KG1 (cell line): ENCODE measurements at regions not wholly inside any gene's neighbourhood (a gene's known extent, or its start where the extent isn't known, plus 50 kb on each side); places are given as distances from the start of the nearest gene placed in this dataset.

Experiments used
- DNase-seq: peaks from one replicate; lab custom pipeline; 2025; lab: John Stamatoyannopoulos, UW

- no peak for DNase-seq
Measured at GRCh38 chr3:70800951-70801350, 488.5 kb upstream of the MDFIC2 start.

GRCh38 chr3:70789878-70790277 is 477.4 kb upstream of the MDFIC2 start:
- no peak for DNase-seq

- DNase-seq, result no peak
Measured at GRCh38 chr3:70780790-70781189, 468.4 kb upstream of the MDFIC2 start.

GRCh38 chr3:70779296-70779695 is 466.9 kb upstream of the MDFIC2 start:
- no peak for DNase-seq

- DNase-seq, result no peak
Measured at GRCh38 chr3:70776081-70776480, 463.6 kb upstream of the MDFIC2 start.

GRCh38 chr3:70775257-70775656 is 462.8 kb upstream of the MDFIC2 start:
- no peak for DNase-seq

- DNase-seq, result no peak
Measured at GRCh38 chr3:70774641-70775040, 462.2 kb upstream of the MDFIC2 start.

GRCh38 chr3:70771426-70772147 is 459.1 kb upstream of the MDFIC2 start:
- no peak for DNase-seq

- no peak for DNase-seq
Measured at GRCh38 chr3:70770650-70771049, 458.2 kb upstream of the MDFIC2 start.

- DNase-seq, result no peak
Measured at GRCh38 chr3:70766301-70766700, 453.9 kb upstream of the MDFIC2 start.

- no peak for DNase-seq
Measured at GRCh38 chr3:70763894-70764293, 451.5 kb upstream of the MDFIC2 start.

GRCh38 chr3:70757658-70758057 is 445.2 kb upstream of the MDFIC2 start:
- no peak for DNase-seq

- no peak for DNase-seq
Measured at GRCh38 chr3:70755526-70755925, 443.1 kb upstream of the MDFIC2 start.

- DNase-seq, result no peak
Measured at GRCh38 chr3:70754314-70754713, 441.9 kb upstream of the MDFIC2 start.

GRCh38 chr3:70753572-70753971 is 441.1 kb upstream of the MDFIC2 start:
- no peak for DNase-seq

- no peak for DNase-seq
Measured at GRCh38 chr3:70752051-70752450, 439.6 kb upstream of the MDFIC2 start.

- DNase-seq, result no peak
Measured at GRCh38 chr3:70749122-70749521, 436.7 kb upstream of the MDFIC2 start.

GRCh38 chr3:70748593-70748992 is 436.2 kb upstream of the MDFIC2 start:
- DNase-seq, result no peak

- no peak for DNase-seq
Measured at GRCh38 chr3:70747847-70748246, 435.4 kb upstream of the MDFIC2 start.

GRCh38 chr3:70744536-70744935 is 432.1 kb upstream of the MDFIC2 start:
- DNase-seq, result no peak

- no peak for DNase-seq
Measured at GRCh38 chr3:70743754-70744153, 431.3 kb upstream of the MDFIC2 start.

- DNase-seq, result no peak
Measured at GRCh38 chr3:70742081-70742480, 429.6 kb upstream of the MDFIC2 start.

- DNase-seq, result no peak
Measured at GRCh38 chr3:70740872-70741271, 428.4 kb upstream of the MDFIC2 start.

GRCh38 chr3:70740071-70740470 is 427.6 kb upstream of the MDFIC2 start:
- DNase-seq, result no peak
